ENCODE measurements at regions not wholly inside any gene's neighbourhood (a gene's known extent, or its start where the extent isn't known, plus 50 kb on each side); places are given as distances from the start of the nearest gene placed in this dataset.
A peak's percentile ranks its signal among the peaks of the same experiment; 100 is the strongest.
"Not testable (repeated sequence)": the region's sequence is repeated elsewhere in the genome, so short reads cannot be mapped to it uniquely, and the experiment has no call there.

DNA sequence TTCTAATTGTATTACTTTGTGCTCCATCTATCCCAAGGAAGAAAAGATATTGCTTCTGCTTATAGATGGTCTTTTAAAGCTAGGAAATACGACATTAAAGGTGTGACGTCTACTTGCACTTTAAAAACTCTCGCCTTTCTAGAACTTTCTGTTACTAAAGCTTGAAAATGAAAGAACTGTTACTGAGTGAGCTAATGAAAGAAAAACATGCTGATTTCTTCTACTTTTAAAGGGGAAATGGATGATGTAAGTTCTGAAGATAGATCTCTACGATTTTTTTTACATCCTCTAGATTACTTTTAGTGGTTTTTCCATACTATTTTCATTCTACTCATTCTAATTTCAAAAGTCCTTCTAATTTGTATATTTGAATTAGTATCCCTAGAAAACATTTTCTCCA, 387.5 kb downstream of the USP25 start:
- no peak for DNase-seq (ENCODE audit: low spot score)

DNA sequence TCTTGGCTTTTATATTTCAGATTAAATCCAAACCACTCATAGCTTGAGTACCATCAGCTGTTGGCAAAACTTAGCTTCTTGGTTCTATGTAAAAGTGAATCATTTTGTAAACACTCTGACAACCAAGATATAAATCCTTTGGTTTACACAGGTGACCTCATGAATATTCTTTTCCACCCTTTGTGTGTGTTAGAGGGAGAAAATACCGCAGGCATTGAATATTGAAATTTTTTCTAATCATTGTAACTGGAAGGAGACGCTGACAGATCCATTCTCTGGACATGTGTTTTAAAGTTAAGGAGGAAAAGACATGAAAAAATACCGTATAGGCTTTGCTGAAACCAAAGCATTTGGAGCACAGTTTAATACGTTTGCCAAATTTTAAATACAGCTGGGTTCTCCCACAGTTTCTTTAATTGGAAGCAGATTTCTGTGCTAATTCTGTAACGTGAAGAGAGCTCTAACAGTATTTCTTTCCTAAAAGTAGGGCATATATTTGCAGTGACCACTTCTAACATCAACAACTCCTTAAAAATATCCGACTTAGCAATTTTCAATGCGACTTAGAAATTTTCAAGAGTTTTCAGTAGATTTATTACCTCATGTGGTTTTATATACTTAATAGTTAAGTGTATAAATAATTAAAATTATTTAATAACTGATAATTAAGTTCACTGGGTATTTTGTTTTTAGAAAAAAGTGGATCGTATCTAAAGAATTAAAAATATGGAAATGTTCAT, 388.2 kb downstream of the USP25 start:
- DNase-seq (ENCODE audit: low spot score): peak; percentile 49

DNA sequence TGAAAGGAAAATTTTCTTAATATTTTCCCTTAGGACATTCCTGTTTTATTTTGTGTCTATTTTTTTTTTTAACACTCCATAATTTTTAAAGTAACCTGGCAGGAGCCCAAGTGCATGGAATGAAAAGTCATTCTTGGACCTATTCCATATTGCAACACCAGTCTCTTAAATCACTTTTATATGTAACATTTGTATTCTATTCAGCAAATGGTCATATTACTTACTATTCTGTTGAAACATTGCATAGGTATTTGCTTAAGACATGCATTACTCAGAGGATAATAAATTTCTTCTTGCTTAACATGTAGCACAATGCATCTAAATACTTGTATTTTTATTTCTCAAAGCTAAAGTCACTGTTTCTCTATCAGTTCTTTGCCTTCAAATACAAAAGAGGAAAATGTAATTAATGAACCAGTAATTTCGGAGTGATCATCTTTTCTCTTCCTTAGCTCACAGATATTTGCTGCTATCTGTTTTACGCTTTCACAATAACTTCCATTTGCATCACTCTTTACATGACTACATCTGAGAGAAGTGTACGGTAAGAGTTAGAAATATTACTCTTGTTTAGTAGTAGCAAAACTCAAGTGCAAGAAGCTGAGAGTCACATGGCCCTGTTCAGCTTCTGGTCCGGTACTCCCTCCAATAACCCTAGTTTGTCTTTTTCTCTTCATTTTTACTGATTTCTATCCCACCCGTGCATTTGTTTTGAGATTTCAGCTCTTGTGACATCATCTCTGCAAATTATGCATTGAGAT, 394.8 kb downstream of the USP25 start:
- peak; percentile 73 for DNase-seq (ENCODE audit: low spot score)

DNA sequence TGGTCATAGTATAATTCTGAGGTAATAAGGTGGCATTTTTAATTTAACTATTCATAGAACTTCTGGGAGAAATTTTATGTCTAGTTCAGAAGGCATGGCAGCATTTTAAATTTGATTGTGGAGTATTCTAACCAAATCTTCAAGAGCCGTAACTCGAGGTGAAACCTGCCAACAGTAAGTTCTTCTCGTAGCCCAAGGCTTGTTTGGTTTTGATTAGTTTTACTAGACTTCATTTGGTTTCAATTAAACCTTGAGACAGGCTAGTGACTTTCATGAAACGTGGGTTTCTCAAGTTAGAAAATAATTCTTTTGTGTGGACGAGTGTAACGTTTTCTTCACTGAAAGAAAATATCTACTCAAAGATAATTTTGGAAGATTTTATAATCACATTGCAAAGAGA, 395.5 kb downstream of the USP25 start:
- DNase-seq (ENCODE audit: low spot score): no peak

DNA sequence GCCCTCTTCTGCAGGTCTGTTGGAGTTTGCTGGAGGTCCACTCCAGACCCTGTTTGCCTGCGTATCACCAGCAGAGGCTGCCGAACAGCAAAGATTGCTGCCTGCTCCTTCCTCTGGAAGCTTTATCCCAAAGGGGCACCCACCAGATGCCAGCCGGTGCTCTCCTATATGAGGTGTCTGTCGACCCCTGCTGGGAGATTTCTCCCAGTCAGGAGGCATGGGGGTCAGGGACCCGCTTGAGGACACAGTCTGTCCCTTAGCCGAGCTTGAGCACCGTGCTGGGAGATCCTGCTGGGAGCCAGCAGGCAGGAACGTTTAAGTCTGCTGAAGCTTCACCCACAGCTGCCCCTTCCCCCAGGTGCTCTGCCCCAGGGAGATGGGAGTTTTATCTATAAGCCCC, 402.7 kb downstream of the USP25 start:
- DNase-seq (ENCODE audit: low spot score): not testable (repeated sequence)

DNA sequence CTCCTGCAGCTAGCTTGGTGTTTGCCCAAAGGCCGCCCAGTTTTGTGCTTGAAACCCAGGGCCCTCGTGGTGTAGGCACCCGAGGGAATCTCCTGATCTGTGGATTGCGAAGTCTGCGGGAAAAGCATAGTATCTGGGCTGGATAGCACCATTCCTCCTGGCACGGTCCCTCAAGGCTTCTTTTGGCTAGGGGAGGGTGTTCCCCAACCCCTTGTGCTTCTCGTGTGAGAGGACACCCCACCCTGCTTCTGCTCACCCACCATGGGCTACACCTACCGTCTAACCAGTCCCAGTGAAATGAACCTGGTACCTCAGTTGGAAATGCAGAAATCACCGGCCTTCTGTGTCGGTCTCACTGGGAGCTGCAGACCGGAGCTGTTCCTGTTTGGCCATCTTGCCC, 403.5 kb downstream of the USP25 start:
- no peak for DNase-seq (ENCODE audit: low spot score)

DNA sequence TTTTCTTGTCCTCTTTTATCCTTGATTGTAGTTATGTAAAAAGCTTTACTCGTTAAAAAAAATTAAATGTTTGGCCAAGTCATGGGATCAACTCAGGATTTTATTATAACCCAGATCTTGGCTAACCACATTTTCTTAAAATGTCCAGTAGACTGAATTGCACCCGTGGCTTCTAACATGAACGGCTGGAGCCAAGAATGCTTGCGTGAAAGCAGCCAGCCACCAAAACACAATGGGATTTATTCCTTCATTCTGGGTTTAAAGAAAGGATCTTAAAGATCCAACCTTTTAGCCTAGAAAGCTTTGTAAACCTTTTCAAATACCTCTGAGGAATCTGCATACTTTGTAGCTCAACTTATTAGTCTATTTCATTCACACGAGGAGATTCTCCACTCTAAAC, 404.4 kb downstream of the USP25 start:
- DNase-seq (ENCODE audit: low spot score): no peak

DNA sequence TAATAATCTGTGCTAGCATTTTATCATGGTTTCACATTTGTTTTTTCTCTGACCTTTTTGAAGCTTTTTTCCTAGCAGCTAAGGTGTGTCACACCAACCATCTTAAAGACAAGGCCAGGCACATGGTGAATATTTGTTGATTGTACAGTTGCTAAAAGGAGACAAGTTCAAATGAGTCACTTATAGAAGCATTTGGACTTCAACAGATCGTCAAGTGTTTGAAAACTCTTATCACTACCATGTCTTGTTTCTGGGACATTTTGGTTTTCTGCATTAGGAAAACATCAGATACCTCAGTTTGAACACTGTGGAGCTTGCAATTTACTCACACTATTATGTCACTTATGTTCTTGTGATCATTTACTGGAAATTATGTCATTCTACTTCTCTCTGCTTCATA, 407.3 kb downstream of the USP25 start:
- no peak for DNase-seq (ENCODE audit: low spot score)

DNA sequence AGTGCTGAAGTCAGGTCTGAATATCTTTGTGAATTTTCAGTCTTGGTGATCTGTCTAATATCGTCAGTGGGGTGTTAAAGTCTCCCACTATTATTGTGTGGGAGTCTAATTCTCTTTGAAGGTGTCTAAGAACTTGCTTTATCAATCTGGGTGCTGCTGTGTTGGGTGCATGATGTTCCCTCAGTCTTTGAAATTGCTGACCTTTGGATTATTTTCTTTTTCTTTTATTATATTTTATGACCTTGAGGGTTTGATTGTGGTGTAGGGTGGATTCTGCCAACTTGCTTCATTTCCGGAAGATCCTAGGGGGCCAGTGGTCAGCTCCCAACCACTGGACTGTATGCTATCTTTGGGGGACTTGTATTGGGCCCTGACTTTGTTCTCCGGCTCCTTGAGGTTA, 415.3 kb downstream of the USP25 start:
- no peak for DNase-seq (ENCODE audit: low spot score)

DNA sequence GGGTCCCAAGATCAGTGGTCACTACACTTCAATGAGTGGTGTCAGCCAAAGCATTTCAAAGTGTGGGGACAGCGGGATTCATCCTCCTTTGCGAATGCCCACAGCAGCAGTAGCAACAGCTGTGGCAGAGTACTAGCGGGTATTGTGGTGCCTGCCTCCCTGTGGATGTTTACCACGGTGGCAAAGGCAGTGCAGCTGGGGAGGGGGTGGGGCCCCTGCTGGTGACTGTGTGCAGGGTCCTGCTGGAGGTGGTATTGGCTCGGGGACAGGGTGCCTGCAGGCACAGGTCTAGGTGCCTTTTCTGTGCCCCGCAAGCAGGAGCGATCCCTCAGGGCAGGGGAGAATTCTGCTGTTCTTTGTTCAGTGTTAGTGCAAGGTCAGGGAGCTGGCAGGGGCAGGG, 415.7 kb downstream of the USP25 start:
- no peak for DNase-seq (ENCODE audit: low spot score)

DNA sequence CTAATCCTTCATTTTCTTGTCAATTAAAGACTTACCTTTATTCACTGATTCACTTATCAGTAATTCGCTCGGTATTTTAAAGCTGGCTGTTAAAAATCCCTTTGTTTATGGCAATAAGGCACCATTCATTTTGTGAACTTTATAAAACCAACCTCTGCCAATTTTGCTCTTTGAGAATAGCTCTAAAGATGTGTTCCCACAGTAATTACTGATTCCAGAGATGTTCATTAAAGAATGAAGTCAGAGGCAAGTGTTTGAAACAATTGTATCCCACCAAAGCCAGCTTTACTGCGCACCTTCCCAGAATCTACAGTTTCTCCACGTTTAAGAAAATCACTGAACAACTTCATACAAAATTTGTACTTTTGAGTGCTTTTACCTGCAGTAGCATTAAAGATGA, 424.5 kb downstream of the USP25 start:
- no peak for DNase-seq (ENCODE audit: low spot score)

DNA sequence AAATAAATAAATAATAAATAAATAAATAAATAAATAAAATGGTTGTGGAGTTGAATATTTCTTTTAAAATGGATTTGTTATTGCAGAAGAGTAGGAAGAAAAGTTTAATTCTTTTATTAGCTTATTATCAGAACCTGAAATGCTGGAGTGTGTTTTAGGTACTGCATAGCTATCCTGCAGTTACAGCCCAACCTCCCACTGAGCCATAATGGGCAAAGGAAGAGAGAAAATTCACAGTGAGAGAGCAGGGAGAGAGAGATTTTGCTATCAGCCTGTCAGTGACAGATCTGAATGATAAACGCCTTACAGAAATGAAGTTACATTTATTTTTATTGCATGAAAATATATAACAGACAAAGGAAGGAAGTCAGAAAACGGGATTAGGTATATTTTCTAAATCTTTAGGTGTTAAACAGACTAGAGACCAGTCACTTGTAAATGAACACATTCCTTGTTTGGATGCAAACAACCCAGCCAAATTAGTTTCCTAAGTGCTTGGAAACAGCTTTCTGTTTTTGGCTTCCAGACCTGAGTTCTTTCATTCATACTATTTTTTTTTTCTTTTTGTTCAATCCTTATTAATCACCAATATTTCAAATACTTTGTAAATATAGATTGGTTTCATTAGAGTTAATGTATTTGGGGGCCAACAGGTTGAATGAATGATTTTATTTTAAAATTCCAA, 425.3 kb downstream of the USP25 start:
- no peak for DNase-seq (ENCODE audit: low spot score)

DNA sequence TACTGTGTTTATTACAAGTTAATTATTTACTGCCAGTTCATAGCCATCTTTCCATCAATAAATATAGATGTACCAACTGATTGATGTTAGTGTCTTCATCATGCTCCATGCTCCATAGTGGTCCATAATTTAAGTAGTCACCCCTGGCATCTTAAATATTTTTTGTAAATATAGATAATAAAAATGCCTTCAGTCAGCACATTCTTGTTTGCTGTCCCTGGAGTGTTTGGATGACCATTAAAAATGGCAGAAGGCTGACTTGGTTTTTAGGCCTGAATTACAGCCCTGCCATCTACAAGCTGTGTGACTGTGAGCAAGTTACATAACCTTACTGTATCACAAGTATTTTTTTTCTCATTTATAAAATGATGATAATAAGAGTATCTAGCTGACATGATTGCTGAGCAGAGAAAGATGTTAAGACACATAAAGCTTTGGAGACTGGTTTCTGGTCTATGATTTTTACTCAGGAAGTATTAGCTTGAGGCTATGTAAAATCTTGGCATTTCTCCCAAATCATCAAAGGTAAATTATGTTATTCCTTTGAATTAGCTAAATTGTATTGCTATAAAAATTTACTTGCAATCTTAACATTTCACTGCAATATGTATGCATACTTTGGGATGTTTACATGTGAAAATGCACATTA, 427.2 kb downstream of the USP25 start:
- DNase-seq (ENCODE audit: low spot score): no peak

DNA sequence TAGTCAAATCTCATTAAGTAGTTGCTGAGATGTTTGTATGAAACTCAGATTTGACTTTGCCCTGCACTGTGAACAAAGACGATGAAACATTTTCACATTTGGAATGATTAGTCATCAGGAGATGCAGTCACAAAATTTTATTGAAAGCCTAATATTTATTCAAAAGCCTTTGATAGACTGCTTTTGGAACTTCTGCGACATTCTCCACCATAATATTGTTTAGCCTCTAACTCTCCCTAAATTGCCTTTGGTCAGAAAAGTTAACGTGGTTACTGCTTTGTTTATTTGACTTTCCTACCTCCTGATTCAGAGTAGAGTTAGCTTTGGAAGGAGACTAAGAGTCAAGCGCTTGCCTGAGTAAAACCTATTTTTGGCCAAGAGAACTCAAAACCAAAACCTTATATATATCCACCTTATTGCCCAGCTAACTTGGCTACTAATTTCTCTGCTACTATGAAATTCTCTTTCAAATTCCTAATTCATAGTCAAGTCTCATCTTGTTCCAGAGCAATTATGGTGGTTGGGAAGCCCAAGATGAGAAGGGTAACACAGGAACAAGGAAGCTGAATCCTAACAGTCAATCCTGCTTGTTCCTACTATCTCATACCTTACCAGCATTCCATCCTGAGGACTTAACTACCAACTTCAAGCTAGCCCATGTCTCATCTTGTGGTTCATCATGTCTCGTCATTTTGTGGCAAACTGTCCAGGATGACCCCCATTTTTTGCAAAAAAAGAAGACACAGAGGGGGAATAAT, 429.6 kb downstream of the USP25 start:
- no peak for DNase-seq (ENCODE audit: low spot score)

DNA sequence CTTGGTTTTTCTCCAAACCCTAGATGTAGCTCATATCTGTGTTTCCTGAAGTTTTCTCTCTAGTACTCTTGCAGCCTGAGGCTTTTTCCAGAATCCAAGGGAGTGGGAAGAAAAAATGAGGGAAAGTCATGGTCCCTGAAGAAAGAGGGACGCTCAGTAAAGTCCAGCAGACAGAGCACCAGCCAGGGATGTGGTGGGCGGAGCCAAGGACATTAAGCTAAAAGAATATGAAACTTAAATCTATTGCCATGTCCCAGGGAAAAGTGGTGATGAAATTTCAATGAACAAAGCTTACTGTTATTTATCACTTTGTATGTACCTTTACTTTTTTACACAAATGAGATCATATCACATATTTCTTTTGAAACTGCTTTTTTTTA, 430.2 kb downstream of the USP25 start:
- DNase-seq (ENCODE audit: low spot score): no peak

DNA sequence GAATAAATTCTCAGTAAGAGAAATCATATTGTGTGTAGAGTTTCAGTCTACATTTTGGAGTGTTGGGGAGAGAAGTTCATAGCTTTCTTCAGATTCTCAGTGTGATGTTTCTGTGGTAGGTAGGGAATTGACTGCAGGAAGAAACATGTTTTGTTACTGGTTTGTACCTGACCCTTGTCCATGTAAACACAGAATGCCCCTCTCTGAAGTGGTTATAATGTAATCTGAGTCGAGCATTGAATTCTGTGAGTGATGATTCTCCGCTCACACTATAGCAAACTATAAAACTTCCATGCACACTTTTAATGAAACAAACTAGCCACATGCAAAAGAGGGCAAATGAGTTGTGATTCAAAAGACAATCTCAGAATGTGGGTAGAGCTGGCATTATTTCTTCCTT, 433.2 kb downstream of the USP25 start:
- no peak for DNase-seq (ENCODE audit: low spot score)

DNA sequence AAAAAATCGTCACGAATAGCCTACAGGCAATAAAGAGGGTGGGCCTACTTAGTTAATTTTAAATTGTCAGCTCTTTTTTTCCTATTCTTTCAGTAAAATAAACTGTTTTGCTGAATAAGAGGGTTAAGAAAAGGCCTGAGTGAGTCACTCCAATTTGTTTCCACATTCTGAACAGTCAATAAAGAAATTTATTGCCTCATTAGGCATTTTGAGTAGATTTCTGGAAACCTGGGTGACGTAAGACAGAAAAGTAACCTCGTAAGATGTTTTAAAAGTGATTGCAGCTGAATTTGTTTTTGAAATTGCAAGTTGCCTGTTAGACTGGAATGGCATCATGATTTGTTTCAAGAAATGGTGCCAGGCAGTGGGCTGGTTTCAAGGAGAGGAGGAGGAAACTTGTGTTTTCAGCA, 439.3 kb downstream of the USP25 start:
- DNase-seq (ENCODE audit: low spot score): peak; percentile 37

DNA sequence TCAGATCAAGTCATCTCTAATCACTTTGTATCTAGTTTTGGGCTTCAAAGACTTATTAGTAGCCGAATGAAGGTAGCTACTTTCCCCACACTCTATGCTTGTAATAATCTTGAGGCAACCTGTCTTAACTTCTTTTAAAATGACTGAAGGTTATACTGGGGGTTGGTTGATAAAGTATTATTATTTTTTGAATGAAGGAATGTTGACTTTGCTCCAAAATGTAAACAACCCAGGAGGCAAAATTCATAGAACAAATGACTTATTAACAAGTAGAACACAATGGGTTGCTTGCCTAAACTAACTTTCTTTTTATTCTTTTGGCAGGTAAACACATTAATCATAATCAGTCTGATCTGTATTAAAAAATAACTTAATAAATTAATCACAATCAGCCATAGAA, 440.0 kb downstream of the USP25 start:
- DNase-seq (ENCODE audit: low spot score): no peak

DNA sequence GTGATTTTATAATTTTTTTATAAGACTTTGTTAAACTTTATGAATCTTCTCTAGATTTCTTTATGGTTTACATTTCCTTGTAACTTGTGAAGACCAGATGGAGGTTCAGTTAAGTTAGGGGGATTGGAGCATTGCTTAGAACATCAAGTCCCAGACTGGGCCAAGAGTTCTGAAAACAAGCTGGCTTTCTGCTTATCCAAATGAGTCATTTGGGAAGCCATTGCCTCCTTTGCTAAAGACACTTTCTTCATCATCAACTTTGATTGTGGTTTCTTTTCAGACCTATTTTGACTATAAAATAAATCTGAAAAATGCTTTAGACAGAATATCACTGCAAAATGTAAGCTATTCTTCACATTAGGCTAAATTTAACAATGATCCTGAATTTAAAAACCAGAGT, 446.8 kb downstream of the USP25 start:
- no peak for DNase-seq (ENCODE audit: low spot score)

DNA sequence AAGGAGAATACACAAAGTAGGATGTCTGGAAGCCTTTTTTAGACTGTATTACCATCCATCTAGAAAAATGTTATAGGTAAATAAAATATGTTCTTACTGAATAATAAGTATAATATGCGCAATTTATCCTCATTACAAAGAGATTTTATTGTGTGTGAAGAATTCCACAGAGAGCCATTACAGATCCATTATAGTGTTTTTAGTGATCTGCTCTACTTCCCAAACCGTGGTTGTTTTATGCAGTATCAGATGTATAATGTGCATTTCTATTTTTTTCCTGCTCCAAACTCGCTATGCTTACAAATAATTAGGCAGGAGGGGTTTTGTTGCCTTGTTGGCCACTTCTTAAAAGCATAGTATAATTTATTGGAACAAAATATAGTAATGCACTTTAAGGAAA, 447.8 kb downstream of the USP25 start:
- no peak for DNase-seq (ENCODE audit: low spot score)

DNA sequence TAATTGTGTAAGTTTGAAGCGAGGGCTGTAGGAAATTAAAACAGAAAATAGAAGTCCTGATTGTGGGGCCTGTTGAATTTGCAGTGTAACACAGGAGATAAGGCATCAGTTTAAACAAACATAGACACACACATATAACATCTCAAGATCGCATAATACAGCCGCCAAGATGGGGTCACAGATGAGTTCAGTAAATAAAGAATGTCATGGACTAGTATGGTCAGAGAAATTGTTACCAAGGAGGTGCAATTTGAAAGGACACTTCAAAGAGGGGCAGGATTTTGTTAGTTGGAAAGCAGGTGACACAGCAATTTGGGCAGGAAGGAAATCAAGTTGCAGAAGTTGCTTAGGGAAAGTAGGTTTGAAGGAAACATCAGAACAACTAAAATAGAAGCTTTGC, 450.0 kb downstream of the USP25 start:
- no peak for DNase-seq (ENCODE audit: low spot score)

DNA sequence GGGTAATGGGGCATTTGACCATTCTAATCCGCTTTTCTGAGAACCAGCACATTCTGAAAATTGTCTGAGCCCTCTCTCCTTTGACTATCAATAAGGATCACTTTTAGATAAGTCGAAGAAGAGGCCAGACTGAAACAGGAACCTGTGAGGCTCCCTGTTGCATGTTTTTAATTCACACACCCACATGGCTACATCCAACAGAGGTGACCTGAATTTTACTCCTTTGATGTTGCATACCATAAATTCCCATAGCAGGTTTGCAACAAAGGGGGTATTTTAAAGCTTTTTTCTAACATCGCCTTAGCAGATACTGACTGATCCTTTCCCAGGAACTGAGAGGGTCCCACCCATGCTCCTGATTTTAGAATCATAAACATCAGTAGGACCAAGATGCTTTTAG, 450.8 kb downstream of the USP25 start:
- no peak for DNase-seq (ENCODE audit: low spot score)
